ENCODE measurements at regions not wholly inside any gene's neighbourhood (a gene's known extent, or its start where the extent isn't known, plus 50 kb on each side); places are given as distances from the start of the nearest gene placed in this dataset.

DNA sequence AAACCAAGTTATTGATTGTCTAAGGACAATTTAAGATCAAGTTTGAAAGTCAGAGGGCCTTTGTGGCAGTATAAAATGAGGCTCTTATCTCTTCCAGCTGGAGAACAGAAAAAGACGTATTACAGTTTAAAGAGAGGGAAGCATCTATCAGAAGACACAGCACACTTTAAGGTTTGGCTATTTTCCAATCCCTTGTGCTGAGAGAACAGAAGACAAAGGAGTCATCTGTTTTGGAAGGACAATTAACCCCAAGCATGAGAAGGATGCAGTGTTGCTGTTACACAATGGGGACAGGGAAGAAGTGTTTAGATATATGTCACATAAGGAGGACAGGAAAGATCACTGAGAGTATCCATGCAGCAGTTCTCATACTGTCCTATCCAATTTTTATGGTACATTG is 1224.2 kb upstream of the SORCS1 start:
- TF ChIP-seq, protein P1, sequence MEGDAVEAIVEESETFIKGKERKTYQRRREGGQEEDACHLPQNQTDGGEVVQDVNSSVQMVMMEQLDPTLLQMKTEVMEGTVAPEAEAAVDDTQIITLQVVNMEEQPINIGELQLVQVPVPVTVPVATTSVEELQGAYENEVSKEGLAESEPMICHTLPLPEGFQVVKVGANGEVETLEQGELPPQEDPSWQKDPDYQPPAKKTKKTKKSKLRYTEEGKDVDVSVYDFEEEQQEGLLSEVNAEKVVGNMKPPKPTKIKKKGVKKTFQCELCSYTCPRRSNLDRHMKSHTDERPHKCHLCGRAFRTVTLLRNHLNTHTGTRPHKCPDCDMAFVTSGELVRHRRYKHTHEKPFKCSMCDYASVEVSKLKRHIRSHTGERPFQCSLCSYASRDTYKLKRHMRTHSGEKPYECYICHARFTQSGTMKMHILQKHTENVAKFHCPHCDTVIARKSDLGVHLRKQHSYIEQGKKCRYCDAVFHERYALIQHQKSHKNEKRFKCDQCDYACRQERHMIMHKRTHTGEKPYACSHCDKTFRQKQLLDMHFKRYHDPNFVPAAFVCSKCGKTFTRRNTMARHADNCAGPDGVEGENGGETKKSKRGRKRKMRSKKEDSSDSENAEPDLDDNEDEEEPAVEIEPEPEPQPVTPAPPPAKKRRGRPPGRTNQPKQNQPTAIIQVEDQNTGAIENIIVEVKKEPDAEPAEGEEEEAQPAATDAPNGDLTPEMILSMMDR (IDR thresholded peaks at IDR 0.05; ENCODE audit: low read depth, low read length, missing input control): no peak
- TF ChIP-seq JUND (IDR thresholded peaks at IDR 0.05) (no peak), TAF1 (conservative IDR thresholded peaks at IDR 0.05) (no peak), RXRA (IDR thresholded peaks at IDR 0.05) (no peak), YY1 (IDR thresholded peaks at IDR 0.05) (no peak), HNF4A (conservative IDR thresholded peaks at IDR 0.05) (no peak), SP1 (IDR thresholded peaks at IDR 0.05) (no peak)
- TF ChIP-seq, protein P2, sequence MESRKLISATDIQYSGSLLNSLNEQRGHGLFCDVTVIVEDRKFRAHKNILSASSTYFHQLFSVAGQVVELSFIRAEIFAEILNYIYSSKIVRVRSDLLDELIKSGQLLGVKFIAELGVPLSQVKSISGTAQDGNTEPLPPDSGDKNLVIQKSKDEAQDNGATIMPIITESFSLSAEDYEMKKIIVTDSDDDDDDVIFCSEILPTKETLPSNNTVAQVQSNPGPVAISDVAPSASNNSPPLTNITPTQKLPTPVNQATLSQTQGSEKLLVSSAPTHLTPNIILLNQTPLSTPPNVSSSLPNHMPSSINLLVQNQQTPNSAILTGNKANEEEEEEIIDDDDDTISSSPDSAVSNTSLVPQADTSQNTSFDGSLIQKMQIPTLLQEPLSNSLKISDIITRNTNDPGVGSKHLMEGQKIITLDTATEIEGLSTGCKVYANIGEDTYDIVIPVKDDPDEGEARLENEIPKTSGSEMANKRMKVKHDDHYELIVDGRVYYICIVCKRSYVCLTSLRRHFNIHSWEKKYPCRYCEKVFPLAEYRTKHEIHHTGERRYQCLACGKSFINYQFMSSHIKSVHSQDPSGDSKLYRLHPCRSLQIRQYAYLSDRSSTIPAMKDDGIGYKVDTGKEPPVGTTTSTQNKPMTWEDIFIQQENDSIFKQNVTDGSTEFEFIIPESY (IDR thresholded peaks at IDR 0.05): no peak

Data from liver (tissue), 3 donors.